ENCODE measurements at regions not wholly inside any gene's neighbourhood (a gene's known extent, or its start where the extent isn't known, plus 50 kb on each side); places are given as distances from the start of the nearest gene placed in this dataset.

DNA sequence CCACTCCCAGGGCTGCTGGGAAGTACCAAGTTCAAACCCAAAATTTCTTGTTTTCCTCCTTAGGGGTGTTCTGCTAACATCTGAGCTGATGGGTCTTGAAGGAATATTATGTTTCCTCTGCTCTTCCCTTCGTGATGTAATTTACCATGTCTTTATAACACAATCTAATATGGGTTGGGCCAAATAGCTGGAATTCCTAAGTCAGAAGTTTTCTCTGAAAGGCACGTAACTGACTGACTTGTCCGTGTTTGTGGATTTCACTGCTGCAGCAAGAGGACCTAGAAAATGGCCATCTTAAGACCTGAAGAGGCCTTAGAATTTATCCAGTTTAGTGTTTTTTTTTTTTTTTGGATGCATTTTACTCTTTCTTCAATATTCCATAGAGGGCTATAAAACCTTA lies 256.7 kb downstream of the DCDC2C start:
- no peak for DNase-seq (ENCODE audit: low read depth in 2 of 2)

DNA sequence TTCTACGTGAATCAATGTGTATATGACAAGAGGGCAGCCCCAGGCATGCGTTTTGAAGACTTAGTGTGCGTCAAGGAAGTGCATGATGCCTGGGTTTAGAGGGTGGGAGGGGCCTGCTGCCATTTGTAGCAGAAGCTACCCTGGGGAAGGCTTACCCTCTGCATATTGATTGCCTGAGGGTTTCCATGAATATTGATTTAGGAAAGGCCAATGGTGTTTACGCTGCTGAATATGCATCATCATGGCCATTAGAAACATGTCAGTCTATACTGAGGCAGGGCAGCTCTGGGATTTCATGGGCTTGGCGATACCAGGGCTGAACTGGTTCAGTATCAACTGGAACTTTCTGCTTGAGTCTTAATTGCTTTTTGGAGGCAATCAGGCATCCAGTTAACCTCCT lies 259.3 kb downstream of the DCDC2C start:
- no peak for DNase-seq (ENCODE audit: low read depth in 2 of 2)

DNA sequence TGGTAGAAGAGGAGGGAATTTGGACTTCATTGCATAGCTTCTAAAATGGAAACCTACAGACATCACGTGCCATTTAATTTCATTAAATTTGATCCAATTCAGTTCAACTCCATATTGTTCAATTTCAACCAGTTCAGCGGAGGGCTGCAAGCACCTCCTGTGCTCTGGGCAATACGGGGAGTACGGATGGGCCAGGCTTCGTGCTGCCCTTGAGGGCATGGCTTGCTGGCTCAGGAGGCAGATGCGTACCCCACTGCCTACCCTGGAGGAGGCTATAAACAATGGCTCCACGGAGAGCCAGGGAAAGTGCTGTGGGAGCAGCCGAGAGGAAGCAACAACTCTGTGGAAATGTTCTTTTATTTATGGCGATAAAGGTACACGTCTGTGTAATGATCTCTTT lies 261.8 kb downstream of the DCDC2C start:
- DNase-seq (ENCODE audit: low read depth in 2 of 2), result no peak

DNA sequence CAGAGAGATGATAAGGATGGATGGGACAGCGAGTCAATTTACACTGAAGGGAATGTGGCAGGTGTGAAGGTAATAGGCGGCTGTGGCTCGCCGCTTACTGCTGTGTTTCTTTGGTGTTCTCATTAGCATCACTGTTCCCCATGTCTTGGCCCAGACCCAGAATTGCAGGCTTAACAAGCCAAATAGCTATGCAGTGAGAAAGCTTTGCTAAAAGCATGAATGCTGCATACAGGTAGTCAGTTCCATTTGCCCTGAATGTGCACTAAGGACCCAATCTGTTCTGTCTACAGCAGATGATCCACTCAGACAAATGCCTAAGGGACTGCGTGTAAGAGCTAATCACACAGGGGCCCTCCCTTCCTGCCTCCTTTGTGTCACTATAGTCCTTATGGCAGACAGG lies 262.6 kb downstream of the DCDC2C start:
- DNase-seq (ENCODE audit: low read depth in 2 of 2), result no peak

DNA sequence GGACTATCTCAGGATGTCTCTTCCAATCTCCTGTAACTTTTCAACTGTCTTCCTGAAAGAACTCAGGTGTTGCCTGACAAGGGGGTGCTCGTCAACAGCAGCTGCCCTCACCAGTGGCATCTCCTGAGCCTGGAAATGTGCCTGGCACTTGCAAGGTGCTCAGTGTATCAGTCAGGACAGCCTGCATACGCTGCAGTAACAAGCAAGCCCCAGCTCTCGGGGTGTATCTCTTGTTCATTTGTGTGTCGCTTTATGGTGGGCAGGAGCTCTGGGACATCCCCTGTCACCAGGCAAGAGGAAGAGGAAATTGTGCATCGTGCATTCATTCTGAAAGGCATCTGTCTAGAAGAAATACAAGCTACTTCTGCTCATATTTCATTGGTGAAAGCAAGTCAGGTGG lies 263.1 kb downstream of the DCDC2C start:
- DNase-seq (ENCODE audit: low read depth in 2 of 2), result no peak

DNA sequence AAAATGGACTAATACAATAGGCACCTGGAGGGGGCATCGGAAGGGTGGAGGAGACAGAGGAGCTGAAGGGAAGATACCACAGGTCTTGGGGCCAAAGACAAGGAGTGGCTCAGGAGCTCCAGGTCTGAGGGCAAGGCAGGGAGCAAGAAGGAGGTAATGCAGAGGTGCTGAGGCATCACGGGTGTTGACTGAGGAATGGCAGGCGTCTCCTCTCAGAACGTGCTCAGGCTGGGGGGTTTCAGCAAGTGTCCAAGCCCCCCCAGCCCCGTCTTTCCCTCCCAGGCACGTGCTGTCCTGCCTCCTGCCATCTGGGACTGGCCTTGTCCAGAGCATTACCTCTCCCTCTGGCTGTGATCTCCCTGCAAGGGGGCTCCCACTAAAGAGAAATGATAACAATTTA lies 265.4 kb downstream of the DCDC2C start:
- no peak for DNase-seq (ENCODE audit: low read depth in 2 of 2)

- DNase-seq (ENCODE audit: low read depth in 2 of 2), result no peak
These were observed 267.6 kb downstream of the DCDC2C start for GRCh38 chr2:3970791-3971651.

GRCh38 chr2:3971652-3972192 lies 268.3 kb downstream of the DCDC2C start:
- no peak for DNase-seq (ENCODE audit: low read depth in 2 of 2)

- no peak for DNase-seq (ENCODE audit: low read depth in 2 of 2)
These were observed 269.0 kb downstream of the DCDC2C start for GRCh38 chr2:3972377-3972776.

GRCh38 chr2:3974765-3975164 lies 271.4 kb downstream of the DCDC2C start:
- no peak for DNase-seq (ENCODE audit: low read depth in 2 of 2)

- DNase-seq (ENCODE audit: low read depth in 2 of 2), result no peak
These were observed 278.1 kb downstream of the DCDC2C start for GRCh38 chr2:3981446-3981987.

GRCh38 chr2:3982160-3982559 lies 278.8 kb downstream of the DCDC2C start:
- DNase-seq (ENCODE audit: low read depth in 2 of 2), result no peak

DNA sequence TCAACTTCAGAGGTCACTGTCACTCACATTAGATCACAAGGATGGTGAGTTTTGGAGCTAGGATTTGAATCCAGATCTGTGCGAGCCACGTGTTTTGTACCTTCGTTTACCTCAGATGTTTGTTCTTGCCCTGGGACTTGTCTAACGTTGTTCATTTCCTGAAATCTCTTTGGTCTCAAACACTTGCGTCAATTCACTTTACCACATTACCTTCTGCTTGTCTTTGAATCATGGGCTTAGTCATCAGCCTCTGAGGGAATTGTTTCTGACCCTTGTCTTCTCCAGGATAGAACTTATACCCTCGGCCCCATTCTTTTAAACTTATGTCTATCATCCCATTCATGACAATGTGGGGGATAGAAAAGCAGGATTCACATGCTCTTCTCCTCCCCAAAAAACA lies 282.7 kb downstream of the DCDC2C start:
- no peak for DNase-seq (ENCODE audit: low read depth in 2 of 2)

- no peak for DNase-seq (ENCODE audit: low read depth in 2 of 2)
These were observed 283.3 kb downstream of the DCDC2C start for GRCh38 chr2:3986530-3987258.

DNA sequence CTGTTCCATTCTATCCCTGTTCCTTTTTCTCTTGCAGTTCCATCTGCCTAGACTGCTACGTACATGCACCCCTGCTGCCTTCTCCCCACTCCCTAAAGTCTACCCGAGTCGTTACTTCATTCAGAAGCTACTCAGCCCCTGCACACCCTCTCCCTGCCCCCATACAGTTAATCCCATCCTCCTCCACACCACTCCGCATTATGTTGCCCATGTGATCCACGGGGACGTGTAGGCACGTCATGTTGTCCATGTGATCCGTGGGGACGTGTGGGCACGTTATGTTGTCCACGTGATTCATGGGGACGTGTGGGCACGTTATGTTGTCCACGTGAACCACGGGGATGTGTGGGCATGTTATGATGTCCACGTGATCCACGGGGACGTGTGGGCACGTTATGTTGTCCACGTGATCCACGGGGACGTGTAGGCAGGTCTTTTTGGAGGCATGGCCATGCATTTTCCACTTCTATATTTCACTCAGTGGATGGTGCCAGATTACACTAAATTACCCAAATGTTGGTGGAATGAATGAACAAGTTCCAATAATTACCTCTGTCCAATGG lies 299.5 kb downstream of the DCDC2C start:
- DNase-seq (ENCODE audit: low read depth in 2 of 2), result no peak

GRCh38 chr2:4012197-4012596 lies 308.8 kb downstream of the DCDC2C start:
- DNase-seq (ENCODE audit: low read depth in 2 of 2), result no peak

GRCh38 chr2:4018535-4018934 lies 315.2 kb downstream of the DCDC2C start:
- no peak for DNase-seq (ENCODE audit: low read depth in 2 of 2)

DNA sequence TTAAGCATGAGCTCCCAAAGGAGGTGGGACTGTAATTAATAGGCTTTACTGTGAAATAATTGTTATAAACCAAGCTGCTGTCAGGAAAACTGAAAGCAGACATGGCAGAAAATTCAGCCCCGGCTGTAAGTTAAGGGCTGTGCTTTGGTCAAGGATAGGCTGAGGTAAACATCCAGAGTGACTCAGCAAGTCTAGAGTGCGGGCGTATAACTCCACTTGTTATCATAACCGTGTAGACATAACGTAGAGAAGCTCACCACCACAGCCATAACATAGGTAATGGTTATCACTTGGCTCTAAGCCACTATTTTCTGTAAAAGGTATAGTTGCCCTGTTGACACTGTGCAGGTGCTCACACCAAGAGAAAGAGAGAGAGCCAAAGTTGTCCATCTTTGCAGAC lies 316.8 kb downstream of the DCDC2C start:
- no peak for DNase-seq (ENCODE audit: low read depth in 2 of 2)

GRCh38 chr2:4020649-4021048 lies 317.3 kb downstream of the DCDC2C start:
- no peak for DNase-seq (ENCODE audit: low read depth in 2 of 2)

GRCh38 chr2:4024605-4025004 lies 321.2 kb downstream of the DCDC2C start:
- DNase-seq (ENCODE audit: low read depth in 2 of 2), result no peak

- no peak for DNase-seq (ENCODE audit: low read depth in 2 of 2)
These were observed 325.7 kb downstream of the DCDC2C start for GRCh38 chr2:4029081-4029480.

DNA sequence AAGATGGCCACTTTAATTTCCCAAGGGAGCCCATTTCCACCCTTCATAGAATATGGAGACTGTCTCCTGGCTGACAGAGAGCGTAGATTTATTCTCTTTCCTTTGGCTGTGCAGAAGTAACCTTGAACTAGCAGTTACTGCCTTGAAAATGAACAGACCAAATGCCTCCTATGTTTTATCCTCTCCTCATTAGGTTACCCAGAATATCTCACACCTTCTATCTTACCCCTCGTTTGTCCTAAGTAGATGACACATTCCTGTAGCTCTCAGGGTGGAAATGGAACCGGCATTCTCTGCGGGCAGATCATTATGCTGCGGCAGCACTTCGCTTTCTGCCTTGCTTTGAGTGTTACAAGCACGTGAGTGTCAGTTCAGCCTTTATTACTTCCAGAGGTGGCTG lies 336.5 kb downstream of the DCDC2C start:
- DNase-seq (ENCODE audit: low read depth in 2 of 2), result no peak

Measured in activated CD4-positive, alpha-beta T cell treated with anti-CD3 and anti-CD28 coated beads for 24 hours (primary cell).